Spleen (tissue), 11 donors: ENCODE measurements at regions not wholly inside any gene's neighbourhood (a gene's known extent, or its start where the extent isn't known, plus 50 kb on each side); places are given as distances from the start of the nearest gene placed in this dataset.
"Not testable (repeated sequence)": the region's sequence is repeated elsewhere in the genome, so short reads cannot be mapped to it uniquely, and the experiment has no call there.

ENCODE experiments used
- DNase-seq: peaks from one replicate; pipeline ENCODE4 v3.0.0-alpha.2; 2020
- H3K27ac ChIP-seq, 8 donors: fragments of 200-600 bp; sonication (generic) in 7 of 8; 1 replicate in 4 of 8; 2 replicates in 4 of 8; pipeline versions ENCODE4 v1.5.0 to v1.8.0; 2016 to 2021; ENCODE audit warnings: inconsistent platforms in 4 of 8, mild to moderate bottlenecking in 4 of 8, moderate library complexity in 1 of 8
- H3K27me3 ChIP-seq, 7 donors: fragments of 200-600 bp; sonication (generic) in 6 of 7; replicated peaks in 1 of 7; 1 replicate in 4 of 7; 2 replicates in 3 of 7; pipeline versions ENCODE4 v1.5.0 to v1.8.0; 2016 to 2021; ENCODE audit warnings: inconsistent platforms in 3 of 7, mild to moderate bottlenecking in 1 of 7
- H3K36me3 ChIP-seq, 6 donors: fragments of 200-600 bp; sonication (generic) in 5 of 6; 1 replicate in 4 of 6; 2 replicates in 2 of 6; pipeline versions ENCODE4 v1.5.0 to v1.8.0; 2016 to 2021; ENCODE audit warnings: inconsistent platforms in 2 of 6
- H3K4me1 ChIP-seq, 6 donors: fragments of 200-600 bp; sonication (generic) in 5 of 6; 1 replicate in 3 of 6; 2 replicates in 3 of 6; pipeline versions ENCODE4 v1.5.0 to v1.8.0; 2016 to 2021; ENCODE audit warnings: inconsistent platforms in 3 of 6
- H3K4me3 ChIP-seq, 8 donors: fragments of 200-600 bp; sonication (generic) in 7 of 8; 1 replicate in 4 of 8; 2 replicates in 4 of 8; pipeline versions ENCODE4 v1.5.0 to v1.8.0; 2016 to 2021; ENCODE audit warnings: inconsistent platforms in 4 of 8, mild to moderate bottlenecking in 4 of 8, moderate library complexity in 2 of 8
- H3K9me3 ChIP-seq, 8 donors: fragments of 200-600 bp; sonication (generic) in 7 of 8; 1 replicate in 4 of 8; 2 replicates in 4 of 8; pipeline versions ENCODE4 v1.5.0 to v1.8.0; 2016 to 2021; ENCODE audit warnings: inconsistent platforms in 4 of 8
- CTCF ChIP-seq, 11 experiments: fragments of 200-600 bp in 7 of 11; fragments of 450-650 bp in 4 of 11; sonication (generic) in 4 of 11; IDR thresholded peaks in 8 of 11; conservative IDR thresholded peaks in 3 of 11; 1 replicate in 7 of 11; 2 replicates in 4 of 11; pipeline versions ENCODE4 v1.4.0 to v1.8.0; 2016 to 2021; ENCODE audit warnings: antibody characterized with exemption in 11 of 11, inconsistent platforms in 4 of 11, mild to moderate bottlenecking in 1 of 11
- POLR2A ChIP-seq, 3 donors: fragments of 450-650 bp; IDR thresholded peaks; one replicate each; pipeline ENCODE4 v1.5.1; 2017; ENCODE audit warnings: antibody characterized with exemption in 3 of 3, mild to moderate bottlenecking in 1 of 3
- POLR2AphosphoS5 ChIP-seq, 3 donors: sonication (generic); formaldehyde crosslinking; IDR thresholded peaks; one replicate each; pipeline ENCODE4 v1.5.1; 2017; ENCODE audit warnings: antibody characterized with exemption in 3 of 3
- WGBS, 5 donors: extraction: QIAGEN DNeasy Blood & Tissue Kit in 3 of 5; methylation state at CpG; one replicate each; pipeline versions ENCODE4 v1.1.5 to v1.1.7; 2013 to 2018; 5-methylcytosine and 5-hydroxymethylcytosine counted together
- intact Hi-C: fragments of 100-400 bp; cut with DNase I; formaldehyde crosslinking; loops from one replicate; pipeline ENCODE4 v1.15.0; 2023; ENCODE audit warnings: low total_unique reads
- donor health status: healthy with polysubstance abuse.
- donor health status: DM: no; HTN: no; CAD: no; lungs with moderate emphysema.
- donor health status: DM: no; HTN: no; CAD: no.
- donor health status: Bipolar disorder and iron deficiency.
- donor health status: healthy.
- donor health status: DM: no; HTN: no; CAD: no.
- donor health status: DM: yes; HTN: yes; CAD: no.

- DNase-seq: no peak
- no peaks in the 10 kb centered on the region for H3K9me3 ChIP-seq
- no peak overlapping the region for H3K4me3 ChIP-seq
- no peak for TF ChIP-seq POLR2A (IDR thresholded peaks at IDR 0.05)
- TF ChIP-seq CTCF (IDR thresholded peaks at IDR 0.05 in 8 of 11, conservative IDR thresholded peaks at IDR 0.05 in 3 of 11): no peak
- TF ChIP-seq POLR2AphosphoS5 (IDR thresholded peaks at IDR 0.05): no peak
- WGBS, 5 donors: 79 to 93% (median 87%) methylated on average over 4 of the region's 4 CpGs
- H3K36me3 ChIP-seq: no peaks in the 10 kb centered on the region
- H3K4me1 ChIP-seq: no peaks in the 10 kb centered on the region
- H3K27me3 ChIP-seq: peaks cover 0 to 4% (median 0%) of the 10 kb centered on the region in 7 donors
- no peak overlapping the region for H3K27ac ChIP-seq
- intact Hi-C loops: no loop called here
Observed at GRCh38 chr11:46176421-46176820, 55.2 kb upstream of the PHF21A start.

- peaks cover 0 to 4% (median 0%) of the 10 kb centered on the region in 7 donors for H3K27me3 ChIP-seq
- DNase-seq: no peak
- H3K9me3 ChIP-seq: no peaks in the 10 kb centered on the region
- intact Hi-C loops: no loop called here
- no peak overlapping the region for H3K4me3 ChIP-seq
- no peak overlapping the region for H3K27ac ChIP-seq
- no peak for TF ChIP-seq POLR2AphosphoS5 (IDR thresholded peaks at IDR 0.05)
- TF ChIP-seq CTCF (IDR thresholded peaks at IDR 0.05 in 8 of 11, conservative IDR thresholded peaks at IDR 0.05 in 3 of 11): no peak
- TF ChIP-seq POLR2A (IDR thresholded peaks at IDR 0.05): no peak
- H3K36me3 ChIP-seq: no peaks in the 10 kb centered on the region
- no peaks in the 10 kb centered on the region for H3K4me1 ChIP-seq
- WGBS, 5 donors: 76 to 89% (median 83%) methylated on average over 7 of the region's 7 CpGs
Observed at GRCh38 chr11:46175401-46176002, 54.2 kb upstream of the PHF21A start.

- DNase-seq, intact Hi-C loops: not testable (repeated sequence)
- 69 to 88% (median 76%) methylated on average over 7 of the region's 7 CpGs for WGBS, 5 donors
Observed at GRCh38 chr11:46171693-46172092, 50.4 kb upstream of the PHF21A start.

More at GRCh38 chr11:46171693-46172092, 50.4 kb upstream of the PHF21A start:
- H3K27ac ChIP-seq, H3K27me3 ChIP-seq, H3K36me3 ChIP-seq, H3K4me3 ChIP-seq, H3K4me1 ChIP-seq, H3K9me3 ChIP-seq: not testable (repeated sequence)
